ENCODE measurements at regions not wholly inside any gene's neighbourhood (a gene's known extent, or its start where the extent isn't known, plus 50 kb on each side); places are given as distances from the start of the nearest gene placed in this dataset.

DNA sequence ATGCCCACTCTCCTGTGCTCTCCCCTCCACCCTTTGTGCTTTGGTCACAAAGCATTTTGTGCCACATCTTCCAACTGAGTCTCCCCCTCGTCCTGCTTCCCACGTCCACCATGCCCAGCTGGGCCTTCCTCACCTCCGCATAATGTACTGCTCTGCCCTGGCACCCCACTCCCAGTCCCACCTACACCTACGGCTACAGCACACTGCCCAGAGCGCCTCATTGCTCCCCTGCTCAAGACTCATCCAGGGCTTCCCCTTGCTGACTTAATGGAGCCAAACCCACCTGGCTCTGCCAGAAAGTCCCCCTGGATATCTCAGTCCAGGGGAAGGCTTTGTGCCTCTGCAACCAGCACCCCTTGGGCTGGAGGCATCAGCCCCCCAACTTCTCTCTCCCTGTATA lies 299.2 kb upstream of the ZMIZ1 start:
- Histone ChIP-seq H3K4me3 (replicated peaks in 1 of 2; ENCODE audit: low read depth in 1 of 2, low read length in 2 of 2) (no peak overlapping the region), H3K4me2 (ENCODE audit: low read length) (no peak overlapping the region), H3K9me2 (ENCODE audit: insufficient read depth) (no peaks in the 10 kb centered on the region), H3K27ac (ENCODE audit: low read depth, low read length) (no peak overlapping the region), H3K9ac (ENCODE audit: low read length) (no peak overlapping the region), H2AFZ (ENCODE audit: low read depth, low read length, poor library complexity, severe bottlenecking) (no peak overlapping the region), H3K36me3 (ENCODE audit: control insufficient read depth in 1 of 2, insufficient read depth in 2 of 2, low read length in 2 of 2) (no peaks in the 10 kb centered on the region), H4K20me1 (ENCODE audit: insufficient read depth) (no peaks in the 10 kb centered on the region), H3K9me3 (ENCODE audit: control insufficient read depth in 1 of 2, insufficient read depth in 1 of 2, low read depth in 1 of 2, low read length in 2 of 2) (no peaks in the 10 kb centered on the region), H3K79me2 (ENCODE audit: insufficient read depth, low read length) (no peaks in the 10 kb centered on the region), H3K27me3 (ENCODE audit: insufficient read depth, low read length) (no peaks in the 10 kb centered on the region), H3K4me1 (ENCODE audit: control insufficient read depth in 1 of 2, insufficient read depth in 2 of 2, low read length in 2 of 2) (no peaks in the 10 kb centered on the region)
- intact Hi-C loops (cut with micrococcal nuclease): no loop called here
- RAD21 ChIA-PET (ENCODE audit: low non-redundant PET in 1 of 2, low total read pairs in 2 of 2, uncharacterized antibody in 2 of 2, unreplicated experiment in 2 of 2): no interaction called here
- CTCF ChIA-PET: no interaction called here
- TF ChIP-seq SIN3A (IDR thresholded peaks at IDR 0.05; ENCODE audit: low read depth) (no peak), SRF (IDR thresholded peaks at IDR 0.05; ENCODE audit: low read depth) (no peak), YY1 (IDR thresholded peaks at IDR 0.05; ENCODE audit: extremely low read depth, insufficient replicate concordance, low read depth, low read length) (no peak), RAD21 (IDR thresholded peaks at IDR 0.05; ENCODE audit: low read depth) (no peak), EZH2 (IDR thresholded peaks at IDR 0.05) (no peak), FOSL1 (IDR thresholded peaks at IDR 0.05; ENCODE audit: low read depth) (no peak), SP1 (IDR thresholded peaks at IDR 0.05; ENCODE audit: low read depth) (no peak), CEBPB (IDR thresholded peaks at IDR 0.05; ENCODE audit: low read depth) (no peak), EZH2phosphoT487 (IDR thresholded peaks at IDR 0.05; ENCODE audit: borderline replicate concordance) (no peak), ELF1 (IDR thresholded peaks at IDR 0.05; ENCODE audit: borderline replicate concordance, low read depth) (no peak), POLR2AphosphoS5 (IDR thresholded peaks at IDR 0.05; ENCODE audit: low read depth, low read length) (no peak)
- TF ChIP-seq, protein P1, sequence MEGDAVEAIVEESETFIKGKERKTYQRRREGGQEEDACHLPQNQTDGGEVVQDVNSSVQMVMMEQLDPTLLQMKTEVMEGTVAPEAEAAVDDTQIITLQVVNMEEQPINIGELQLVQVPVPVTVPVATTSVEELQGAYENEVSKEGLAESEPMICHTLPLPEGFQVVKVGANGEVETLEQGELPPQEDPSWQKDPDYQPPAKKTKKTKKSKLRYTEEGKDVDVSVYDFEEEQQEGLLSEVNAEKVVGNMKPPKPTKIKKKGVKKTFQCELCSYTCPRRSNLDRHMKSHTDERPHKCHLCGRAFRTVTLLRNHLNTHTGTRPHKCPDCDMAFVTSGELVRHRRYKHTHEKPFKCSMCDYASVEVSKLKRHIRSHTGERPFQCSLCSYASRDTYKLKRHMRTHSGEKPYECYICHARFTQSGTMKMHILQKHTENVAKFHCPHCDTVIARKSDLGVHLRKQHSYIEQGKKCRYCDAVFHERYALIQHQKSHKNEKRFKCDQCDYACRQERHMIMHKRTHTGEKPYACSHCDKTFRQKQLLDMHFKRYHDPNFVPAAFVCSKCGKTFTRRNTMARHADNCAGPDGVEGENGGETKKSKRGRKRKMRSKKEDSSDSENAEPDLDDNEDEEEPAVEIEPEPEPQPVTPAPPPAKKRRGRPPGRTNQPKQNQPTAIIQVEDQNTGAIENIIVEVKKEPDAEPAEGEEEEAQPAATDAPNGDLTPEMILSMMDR (IDR thresholded peaks at IDR 0.05 in 2 of 3, conservative IDR thresholded peaks at IDR 0.05 in 1 of 3; ENCODE audit: borderline replicate concordance in 1 of 3, insufficient read depth in 1 of 3, low read depth in 2 of 3, low read length in 2 of 3): no peak
- no peak for DNase-seq (ENCODE audit: low read depth, low spot score)
- POLR2A ChIA-PET: no interaction called here
- BruUV-seq (replicated peaks): no TSS peak
- ATAC-seq: no peak

Measured in HCT116 (cell line).